ENCODE measurements at regions not wholly inside any gene's neighbourhood (a gene's known extent, or its start where the extent isn't known, plus 50 kb on each side); places are given as distances from the start of the nearest gene placed in this dataset.
"Not testable (repeated sequence)": the region's sequence is repeated elsewhere in the genome, so short reads cannot be mapped to it uniquely, and the experiment has no call there.

DNA sequence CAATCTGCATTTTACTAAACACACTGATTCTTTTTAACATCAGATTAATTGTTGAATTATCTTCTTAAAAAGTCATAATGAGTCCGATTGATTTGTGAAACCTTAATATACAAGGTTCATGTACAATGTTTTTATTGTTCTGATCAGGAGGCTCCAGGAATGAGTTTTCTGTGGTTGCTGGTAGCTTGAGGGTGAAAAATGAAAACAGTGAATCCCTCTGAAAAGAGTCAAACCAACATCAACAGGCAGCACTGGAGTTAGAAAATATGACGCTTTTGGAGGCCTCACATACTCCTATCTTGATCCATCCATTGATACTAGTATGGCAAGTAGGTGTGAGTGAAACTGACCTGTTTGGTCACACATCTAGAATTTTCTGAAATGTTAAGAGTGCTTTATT, 216.3 kb upstream of the ETAA1 start:
- no peak overlapping the region for H3K4me3 ChIP-seq
- no peaks in the 10 kb centered on the region for H3K27me3 ChIP-seq
- WGBS, 2 donors = 64 to 72% methylated on average over 2 of the region's 2 CpGs
- TF ChIP-seq, protein P1, sequence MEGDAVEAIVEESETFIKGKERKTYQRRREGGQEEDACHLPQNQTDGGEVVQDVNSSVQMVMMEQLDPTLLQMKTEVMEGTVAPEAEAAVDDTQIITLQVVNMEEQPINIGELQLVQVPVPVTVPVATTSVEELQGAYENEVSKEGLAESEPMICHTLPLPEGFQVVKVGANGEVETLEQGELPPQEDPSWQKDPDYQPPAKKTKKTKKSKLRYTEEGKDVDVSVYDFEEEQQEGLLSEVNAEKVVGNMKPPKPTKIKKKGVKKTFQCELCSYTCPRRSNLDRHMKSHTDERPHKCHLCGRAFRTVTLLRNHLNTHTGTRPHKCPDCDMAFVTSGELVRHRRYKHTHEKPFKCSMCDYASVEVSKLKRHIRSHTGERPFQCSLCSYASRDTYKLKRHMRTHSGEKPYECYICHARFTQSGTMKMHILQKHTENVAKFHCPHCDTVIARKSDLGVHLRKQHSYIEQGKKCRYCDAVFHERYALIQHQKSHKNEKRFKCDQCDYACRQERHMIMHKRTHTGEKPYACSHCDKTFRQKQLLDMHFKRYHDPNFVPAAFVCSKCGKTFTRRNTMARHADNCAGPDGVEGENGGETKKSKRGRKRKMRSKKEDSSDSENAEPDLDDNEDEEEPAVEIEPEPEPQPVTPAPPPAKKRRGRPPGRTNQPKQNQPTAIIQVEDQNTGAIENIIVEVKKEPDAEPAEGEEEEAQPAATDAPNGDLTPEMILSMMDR (IDR thresholded peaks at IDR 0.05) = no peak
- intact Hi-C loops (cut with DNase I) = no loop called here
- DNase-seq (no peak), ATAC-seq (no peak)
- H3K9me3 ChIP-seq = no peaks in the 10 kb centered on the region
- no peak overlapping the region for H3K27ac ChIP-seq
- peaks cover 0 to 4% of the 10 kb centered on the region in 2 donors for H3K36me3 ChIP-seq (replicated peaks in 1 of 2; ENCODE audit: insufficient read depth in 1 of 2, low read depth in 2 of 2)
- peaks cover 22% of the 10 kb centered on the region for H3K4me1 ChIP-seq

DNA sequence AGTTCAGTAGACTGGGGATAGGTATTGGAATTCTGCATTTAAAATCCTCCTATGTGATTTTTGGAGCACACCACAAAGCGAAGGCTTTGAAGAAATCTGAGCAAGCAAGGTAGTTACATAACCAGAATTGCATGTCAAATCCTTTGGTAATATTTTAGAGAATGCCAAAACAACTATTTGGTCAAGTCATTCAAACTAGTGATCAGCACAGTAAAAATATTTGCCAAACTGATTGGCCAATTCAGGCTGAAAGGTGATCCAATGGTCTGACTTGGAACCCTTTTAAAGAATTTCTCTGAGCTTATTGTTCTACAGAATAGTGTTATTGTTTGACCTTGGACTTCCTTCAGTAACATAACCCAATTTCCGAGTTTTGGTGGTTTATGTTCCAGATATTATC, 214.2 kb upstream of the ETAA1 start:
- no peaks in the 10 kb centered on the region for H3K9me3 ChIP-seq
- intact Hi-C loops (cut with DNase I) = no loop called here
- peak in 2 of 4 donors; percentile 13 to 35 for DNase-seq
- no peak overlapping the region for H3K4me3 ChIP-seq
- WGBS, 2 donors = 28 to 33% methylated on average over 2 of the region's 2 CpGs
- H3K36me3 ChIP-seq (replicated peaks in 1 of 2; ENCODE audit: insufficient read depth in 1 of 2, low read depth in 2 of 2) = no peaks in the 10 kb centered on the region
- TF ChIP-seq, protein P1 (IDR thresholded peaks at IDR 0.05) = no peak
- TF ChIP-seq POLR2A (IDR thresholded peaks at IDR 0.05) = no peak
- peaks cover 22% of the 10 kb centered on the region for H3K4me1 ChIP-seq
- no peaks in the 10 kb centered on the region for H3K27me3 ChIP-seq
- ATAC-seq = peak; percentile 96
- peak overlapping the region in 1 of 4 donors; percentile 1 for H3K27ac ChIP-seq

DNA sequence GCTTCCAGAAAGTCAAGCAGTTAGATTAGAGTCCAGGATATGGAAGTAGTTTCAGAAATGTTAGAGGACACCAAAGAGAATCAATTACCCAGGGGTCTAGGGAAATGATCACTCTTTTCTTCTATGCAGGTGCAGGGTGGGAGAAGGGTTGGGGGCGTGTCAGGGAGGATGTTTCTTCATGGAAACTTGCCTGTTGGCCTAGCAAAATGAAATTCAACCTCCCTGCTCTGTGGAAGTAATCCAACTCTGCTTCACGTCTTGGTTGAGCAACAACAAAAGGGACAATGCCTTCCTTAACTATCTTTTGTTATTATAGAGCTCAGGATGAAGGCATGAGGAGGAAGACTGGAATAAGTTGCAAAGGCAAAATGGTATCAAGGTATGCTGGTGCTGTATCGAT, 210.8 kb upstream of the ETAA1 start:
- Histone ChIP-seq H3K27me3 (no peaks in the 10 kb centered on the region), H3K27ac (no peak overlapping the region), H3K4me1 (peaks cover 21% of the 10 kb centered on the region), H3K9me3 (no peaks in the 10 kb centered on the region), H3K4me3 (no peak overlapping the region), H3K36me3 (replicated peaks in 1 of 2; ENCODE audit: insufficient read depth in 1 of 2, low read depth in 2 of 2) (no peaks in the 10 kb centered on the region)
- ATAC-seq (no peak), DNase-seq (no peak)
- TF ChIP-seq, protein P1 (IDR thresholded peaks at IDR 0.05) = no peak
- TF ChIP-seq POLR2A (IDR thresholded peaks at IDR 0.05) = no peak
- WGBS, 2 donors = 79 to 85% methylated on average over 3 of the region's 3 CpGs
- intact Hi-C loops (cut with DNase I) = no loop called here

DNA sequence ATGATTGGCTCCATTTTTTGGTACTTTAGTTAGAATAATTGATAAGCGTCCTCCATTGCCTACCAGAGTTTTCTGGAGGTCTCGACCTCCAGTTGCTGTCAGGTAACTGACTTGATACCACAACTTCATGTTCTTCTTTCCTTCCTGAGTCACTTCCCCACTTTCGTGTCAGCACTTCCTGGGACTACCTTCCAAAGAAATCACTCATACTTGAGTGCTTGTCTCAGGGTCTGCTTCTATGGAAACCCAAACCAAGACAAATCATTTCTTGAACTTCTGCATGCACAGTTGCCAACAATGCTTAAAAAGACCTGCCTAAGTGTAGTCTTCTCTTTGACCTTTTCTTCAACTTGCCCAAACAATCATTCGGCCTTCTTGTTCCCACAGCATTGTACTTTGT, 210.3 kb upstream of the ETAA1 start:
- Histone ChIP-seq H3K27me3 (no peaks in the 10 kb centered on the region), H3K4me1 (peaks cover 15% of the 10 kb centered on the region), H3K9me3 (no peaks in the 10 kb centered on the region), H3K36me3 (replicated peaks in 1 of 2; ENCODE audit: insufficient read depth in 1 of 2, low read depth in 2 of 2) (no peaks in the 10 kb centered on the region), H3K4me3 (no peak overlapping the region), H3K27ac (no peak overlapping the region)
- ATAC-seq (no peak), DNase-seq (no peak)
- WGBS, 2 donors = 89 to 95% methylated on average over 4 of the region's 4 CpGs
- intact Hi-C loops (cut with DNase I) = no loop called here
- TF ChIP-seq POLR2A (IDR thresholded peaks at IDR 0.05) = no peak
- TF ChIP-seq, protein P1 (IDR thresholded peaks at IDR 0.05) = no peak

DNA sequence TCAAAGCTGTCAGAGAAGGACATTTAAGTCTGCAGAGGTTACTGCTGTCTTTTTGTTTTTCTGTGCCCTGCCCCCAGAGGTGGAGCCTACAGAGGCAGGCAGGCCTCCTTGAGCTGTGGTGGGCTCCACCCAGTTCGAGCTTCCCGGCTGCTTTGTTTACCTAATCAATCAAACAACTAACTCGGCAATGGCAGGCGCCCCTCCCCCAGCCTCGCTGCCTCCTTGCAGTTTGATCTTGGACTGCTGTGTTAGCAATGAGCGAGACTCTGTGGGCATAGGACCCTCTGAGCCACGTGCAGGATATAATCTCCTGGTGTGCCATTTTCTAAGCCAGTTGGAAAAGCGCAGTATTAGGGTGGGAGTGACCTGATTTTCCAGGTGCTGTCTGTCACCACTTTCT, 201.8 kb upstream of the ETAA1 start:
- DNase-seq; H3K36me3 ChIP-seq (replicated peaks in 1 of 2; ENCODE audit: insufficient read depth in 1 of 2, low read depth in 2 of 2); intact Hi-C loops (cut with DNase I); H3K9me3 ChIP-seq; ATAC-seq; H3K27ac ChIP-seq; H3K27me3 ChIP-seq; H3K4me3 ChIP-seq; H3K4me1 ChIP-seq: not testable (repeated sequence)
- 72 to 79% methylated on average over 8 of the region's 8 CpGs for WGBS, 2 donors
